NOMO-1 (cell line): ENCODE measurements at regions not wholly inside any gene's neighbourhood (a gene's known extent, or its start where the extent isn't known, plus 50 kb on each side); places are given as distances from the start of the nearest gene placed in this dataset.
"Not testable (repeated sequence)": the region's sequence is repeated elsewhere in the genome, so short reads cannot be mapped to it uniquely, and the experiment has no call there.

ENCODE experiments used
- DNase-seq, 2 experiments: peaks; one replicate each; lab custom pipeline; 2025; ENCODE audit not compliant: unreplicated experiment in 2 of 2; lab: John Stamatoyannopoulos, UW

DNA sequence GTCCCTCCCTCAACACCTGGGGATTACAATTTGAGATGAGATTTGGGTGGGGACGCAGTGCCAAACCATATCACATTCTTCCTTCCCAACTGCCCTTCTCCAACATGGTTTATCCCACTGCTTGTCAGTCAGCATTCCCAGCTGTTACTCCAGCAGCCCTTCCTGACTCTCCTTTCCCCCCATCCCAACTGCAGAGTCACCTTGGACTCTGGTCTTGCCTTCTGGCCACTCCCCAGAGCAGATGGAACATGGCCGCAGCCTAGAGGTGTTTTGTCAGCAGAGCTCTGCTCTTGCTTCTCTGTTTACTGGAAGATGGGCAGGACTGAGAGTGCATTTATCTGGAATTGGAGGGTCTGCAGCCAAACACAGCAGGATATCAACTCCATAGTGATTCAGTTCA, 51.2 kb upstream of the MEX3C start:
- DNase-seq, result no peak

DNA sequence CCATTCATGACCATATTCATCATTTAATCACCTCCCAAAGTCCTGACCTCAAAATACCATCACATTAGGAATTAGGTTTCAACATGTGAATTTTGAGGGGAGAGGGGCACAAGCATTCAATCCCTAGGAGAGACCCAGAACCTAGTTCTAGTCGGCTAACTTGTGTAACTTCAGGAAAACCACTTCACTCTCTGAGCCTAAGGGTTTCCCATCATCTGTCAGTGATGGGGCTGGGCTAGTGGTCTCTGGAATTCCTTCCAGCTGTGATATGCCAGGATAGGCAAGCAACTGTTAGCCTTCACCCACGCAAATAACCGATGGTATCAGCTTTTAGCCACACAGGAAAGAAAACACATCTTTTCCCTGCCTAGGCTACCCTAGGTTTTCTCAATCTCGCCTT, 52.5 kb upstream of the MEX3C start:
- no peak for DNase-seq

DNA sequence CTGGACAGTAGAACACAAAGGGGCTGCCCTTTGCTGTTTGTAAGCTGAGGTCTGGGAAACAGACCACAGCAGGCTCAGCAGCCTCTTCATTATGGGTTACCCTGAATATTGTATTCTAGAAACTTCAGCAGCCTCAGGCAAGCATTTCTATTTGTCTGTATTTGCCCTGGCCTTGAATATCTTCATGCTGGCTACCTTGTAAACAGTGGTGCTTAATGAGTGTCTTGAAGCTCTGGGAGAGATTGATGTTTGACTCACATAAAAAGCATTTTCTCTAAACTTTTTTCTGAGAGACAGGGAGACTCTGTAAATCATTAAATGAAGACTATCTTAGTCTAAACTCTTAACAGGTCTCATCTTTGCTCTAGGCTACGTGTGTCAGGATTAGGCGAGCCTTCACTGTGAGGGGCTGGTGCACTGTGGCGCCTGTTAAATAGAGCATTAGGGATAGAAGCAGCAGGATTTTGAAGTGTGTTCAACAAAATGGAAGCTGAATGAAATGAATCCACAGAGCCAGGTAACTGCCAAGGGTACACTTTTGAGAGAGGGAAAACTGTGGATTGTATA, 53.1 kb upstream of the MEX3C start:
- DNase-seq, result no peak

DNA sequence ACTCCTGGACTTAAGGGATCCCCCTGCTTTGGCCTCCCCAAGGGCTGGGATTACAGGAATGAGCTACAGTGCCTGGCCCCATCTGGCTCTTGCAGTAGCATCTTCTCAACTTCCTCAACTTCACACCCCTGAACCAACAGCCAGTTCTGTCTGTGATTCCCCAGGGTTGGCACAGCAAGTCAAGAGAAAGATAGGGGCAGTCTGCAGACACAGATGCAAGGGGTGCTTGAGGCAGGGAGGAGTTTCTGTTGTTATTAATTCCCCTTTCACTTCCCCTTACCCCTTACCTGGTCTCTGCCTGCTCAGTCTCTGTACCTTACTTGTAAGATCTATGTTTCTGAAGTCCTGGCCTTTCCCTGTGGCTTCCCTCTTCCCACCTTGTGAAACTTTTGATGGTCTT, 54.1 kb upstream of the MEX3C start:
- peak; percentile 2 to 5 for DNase-seq

DNA sequence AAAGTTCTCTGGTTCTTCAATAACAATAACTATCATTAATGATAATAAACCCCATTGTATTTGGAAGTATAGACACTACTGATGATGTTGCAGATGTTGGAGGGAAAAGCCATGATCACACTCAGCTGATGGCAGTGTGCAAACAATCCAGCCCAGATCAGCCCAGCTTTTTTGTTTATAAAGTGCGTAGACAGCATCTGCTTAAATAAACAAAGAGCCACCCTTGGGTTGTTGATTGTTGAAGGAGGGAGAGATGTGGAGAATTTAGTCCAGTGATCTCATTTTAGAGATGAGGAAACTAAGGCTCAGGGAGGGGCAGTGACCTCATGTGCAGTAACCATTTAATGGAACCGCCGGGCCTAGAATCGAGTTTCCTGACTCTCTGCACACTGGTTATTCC, 56.0 kb upstream of the MEX3C start:
- no peak for DNase-seq

DNA sequence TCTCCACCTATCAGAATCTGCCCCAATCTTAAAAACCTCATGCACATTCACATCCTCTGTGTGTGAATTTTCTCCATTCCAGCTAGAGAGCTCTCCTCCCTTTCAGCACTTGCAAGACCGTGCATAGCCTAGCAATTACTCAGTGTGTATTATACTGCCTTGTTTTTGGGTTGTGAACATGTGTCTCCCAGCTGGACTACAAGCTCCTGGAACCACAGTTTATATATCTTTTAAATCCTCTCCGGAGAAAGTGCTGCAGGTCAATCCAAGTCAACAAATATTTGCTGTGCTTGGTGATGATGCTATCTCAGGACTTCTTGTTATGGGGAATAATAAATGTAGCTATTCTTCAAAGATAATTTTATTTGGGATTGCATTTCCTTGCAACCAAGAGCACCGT, 58.2 kb upstream of the MEX3C start:
- DNase-seq, result no peak

DNA sequence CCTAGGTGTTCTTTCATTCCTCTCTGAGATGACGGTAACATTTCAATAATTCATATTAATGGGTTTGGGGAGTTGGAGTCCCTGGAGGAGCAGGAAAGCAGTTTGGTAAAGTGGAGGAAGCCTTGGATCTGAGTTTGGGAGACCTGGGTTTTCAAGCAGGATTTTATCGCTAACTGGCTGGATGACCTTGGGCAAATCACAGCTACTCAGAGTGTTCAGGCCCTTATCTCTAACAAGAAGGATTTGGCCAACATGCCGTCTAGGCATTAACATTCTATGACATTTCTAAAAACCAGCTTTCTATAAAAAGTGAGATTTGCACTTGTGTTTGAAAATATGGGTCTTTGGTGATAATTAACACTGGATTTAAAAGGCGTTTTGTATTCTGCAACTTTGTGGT, 59.7 kb upstream of the MEX3C start:
- DNase-seq, result no peak

DNA sequence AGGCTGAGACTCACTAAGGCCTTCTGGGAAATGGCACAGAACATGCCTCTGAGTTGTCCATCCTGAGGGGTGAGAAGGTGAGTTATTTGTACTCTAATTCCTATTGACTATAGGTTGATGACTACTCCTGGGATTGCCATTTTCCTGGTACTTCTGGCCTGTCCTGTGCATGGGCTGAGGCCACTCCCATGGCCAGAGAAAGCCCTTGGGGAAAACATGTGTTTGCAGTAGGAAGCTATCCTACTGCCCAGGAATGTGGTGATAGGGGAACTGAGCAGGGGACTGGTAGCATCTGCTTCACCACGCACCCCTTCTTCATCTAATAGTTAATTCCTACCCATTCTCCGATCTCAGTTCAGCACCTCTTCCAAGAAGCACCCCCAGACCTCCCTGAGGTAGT, 62.6 kb upstream of the MEX3C start:
- DNase-seq, result no peak

DNA sequence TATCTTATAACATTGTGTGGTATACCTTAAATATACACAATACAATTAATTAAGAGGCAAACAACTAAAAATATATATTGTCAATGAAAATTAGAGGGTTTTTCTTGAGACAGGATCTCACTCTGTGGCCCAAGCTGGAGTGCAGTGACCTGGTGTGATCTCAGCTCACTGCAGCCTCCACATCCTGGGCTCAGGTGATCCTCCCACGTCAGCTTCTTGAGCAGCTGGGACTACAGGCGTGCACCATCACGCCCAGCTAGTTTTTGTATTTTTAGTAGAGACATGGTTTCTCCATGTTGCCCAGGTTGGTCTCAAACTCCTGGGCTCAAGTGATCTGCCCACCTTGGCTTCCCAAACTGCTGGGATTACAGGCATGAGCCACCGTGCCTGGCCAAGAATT, 68.6 kb upstream of the MEX3C start:
- not testable (repeated sequence) for DNase-seq

DNA sequence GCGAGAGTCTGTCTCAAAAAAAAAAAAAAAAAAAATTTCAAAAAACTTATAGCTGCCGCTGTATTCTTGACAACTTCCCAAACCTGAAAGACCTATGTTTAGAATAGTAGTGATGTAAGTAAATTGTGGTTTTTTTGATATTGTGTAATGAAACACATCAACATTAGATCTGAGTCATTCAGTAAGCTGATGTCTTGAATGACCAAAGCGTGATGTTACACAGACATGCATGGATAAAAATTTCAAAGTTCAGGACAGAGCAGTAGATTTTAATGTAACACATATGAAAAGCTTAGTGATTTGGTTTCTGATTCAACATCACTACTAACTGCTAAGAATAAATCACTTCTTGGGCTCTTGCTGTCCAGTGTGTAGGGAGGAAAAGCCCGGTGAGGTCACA, 69.3 kb upstream of the MEX3C start:
- DNase-seq, result peak; percentile 29 to 82

DNA sequence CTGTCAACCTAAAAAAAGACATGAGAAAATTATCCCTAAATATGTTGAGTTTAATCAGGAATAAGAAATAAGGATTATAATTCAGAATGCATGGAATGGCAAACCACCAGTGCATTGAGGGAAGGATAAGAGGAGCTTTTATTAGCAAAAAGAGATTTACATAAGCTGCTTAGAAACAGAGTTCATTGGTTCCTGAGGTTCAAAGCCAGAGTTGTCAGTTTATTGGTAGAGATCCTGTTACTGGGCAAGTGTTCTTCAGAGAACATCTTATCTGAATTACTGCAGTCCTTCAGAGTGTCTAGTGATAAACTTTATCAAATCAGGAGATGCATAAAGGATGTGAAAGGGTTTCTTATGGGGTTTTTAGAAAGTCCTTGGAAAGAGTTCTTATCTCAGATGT, 76.0 kb upstream of the MEX3C start:
- no peak for DNase-seq

DNA sequence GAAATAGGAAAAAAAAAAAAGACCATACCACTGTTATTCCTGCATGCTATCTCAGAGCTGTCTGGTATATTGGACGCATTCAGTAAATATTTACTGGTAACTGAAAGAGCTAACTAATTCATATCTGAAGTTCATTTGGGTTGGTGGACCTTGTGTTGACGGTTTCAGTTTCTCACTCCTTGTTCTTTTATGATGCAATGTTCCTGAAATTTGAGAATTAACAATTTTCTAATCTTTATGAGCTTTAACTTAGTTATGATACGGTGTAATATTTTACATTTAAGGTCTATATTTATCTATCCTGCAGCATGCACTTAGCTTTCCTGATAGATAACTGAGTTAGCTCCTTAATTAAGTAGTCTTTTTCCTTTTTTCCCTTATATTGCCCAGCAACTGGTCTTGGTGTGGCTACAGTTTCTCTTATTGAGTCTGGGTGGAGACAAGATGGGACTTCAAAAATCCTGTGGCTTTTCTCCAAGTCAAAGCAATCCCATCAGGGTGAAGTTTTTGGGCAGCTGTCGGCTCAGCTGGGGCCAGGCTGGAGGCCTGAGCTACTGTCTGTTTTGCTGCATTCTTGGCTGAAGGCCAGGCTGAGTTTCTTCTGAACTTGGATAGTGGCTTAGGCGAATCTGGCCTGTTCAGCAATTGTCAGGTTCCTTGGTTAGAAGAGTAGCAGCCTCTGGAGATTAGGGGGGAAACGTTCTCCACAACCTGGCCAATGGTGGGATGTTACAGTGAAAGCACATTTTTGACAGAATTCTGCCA, 78.4 kb upstream of the MEX3C start:
- no peak for DNase-seq

DNA sequence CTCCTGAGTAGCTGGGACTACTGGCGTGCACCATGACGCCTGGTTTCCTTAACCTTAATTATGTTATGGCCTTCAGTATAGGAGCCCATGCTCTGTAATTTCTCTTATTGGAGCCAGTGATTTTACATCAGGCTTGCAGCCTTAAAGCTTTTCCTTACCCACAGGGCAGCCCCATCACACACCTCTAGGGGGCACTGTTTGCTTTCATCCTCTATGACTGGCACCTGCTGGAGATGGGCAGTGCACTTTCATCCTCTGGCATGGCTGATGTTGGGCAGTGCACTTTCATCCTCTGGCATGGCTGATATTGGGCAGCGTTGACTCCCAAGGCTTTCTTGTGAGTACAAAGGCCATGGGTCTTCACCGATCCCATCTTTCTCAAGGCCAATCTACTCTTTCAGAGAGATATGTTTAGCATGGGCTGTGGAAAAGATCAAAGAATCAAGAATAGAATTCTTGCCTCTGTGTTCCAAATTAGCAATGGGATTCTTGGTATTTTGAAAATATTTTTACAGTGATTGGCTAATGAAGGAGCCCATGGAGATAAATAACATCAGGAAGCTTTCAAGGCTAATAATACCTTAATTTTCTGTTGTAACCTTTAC, 80.7 kb upstream of the MEX3C start:
- DNase-seq, result peak; percentile 11 to 34

DNA sequence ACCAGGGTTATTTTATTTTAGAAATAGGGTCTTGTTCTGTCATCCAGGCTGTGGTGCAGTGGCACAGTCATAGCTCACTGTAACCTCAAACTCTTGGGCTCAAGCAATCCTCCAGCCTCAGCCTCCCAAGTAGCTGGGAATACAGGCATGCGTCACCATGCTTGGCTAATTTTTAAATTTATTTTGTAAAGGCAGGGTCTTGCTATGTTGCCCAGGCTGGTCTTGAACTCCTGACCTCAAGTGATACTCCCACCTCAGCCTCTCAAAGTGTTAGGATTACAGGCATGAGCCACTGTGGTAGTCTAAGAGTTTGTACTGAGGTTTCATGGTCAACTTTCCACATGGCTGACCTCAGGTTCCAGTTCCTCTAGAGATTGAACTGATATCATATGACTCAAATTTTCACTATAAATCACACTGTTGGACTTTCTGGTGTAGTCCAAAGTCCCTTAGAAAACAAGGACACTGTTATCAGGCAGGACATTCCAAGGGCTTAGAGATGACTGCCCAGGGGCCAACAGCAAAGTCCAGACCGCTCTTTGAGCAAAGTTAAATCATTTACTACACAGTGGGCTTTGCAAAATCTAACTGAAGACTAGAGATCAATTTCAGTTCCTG, 82.0 kb upstream of the MEX3C start:
- no peak for DNase-seq

DNA sequence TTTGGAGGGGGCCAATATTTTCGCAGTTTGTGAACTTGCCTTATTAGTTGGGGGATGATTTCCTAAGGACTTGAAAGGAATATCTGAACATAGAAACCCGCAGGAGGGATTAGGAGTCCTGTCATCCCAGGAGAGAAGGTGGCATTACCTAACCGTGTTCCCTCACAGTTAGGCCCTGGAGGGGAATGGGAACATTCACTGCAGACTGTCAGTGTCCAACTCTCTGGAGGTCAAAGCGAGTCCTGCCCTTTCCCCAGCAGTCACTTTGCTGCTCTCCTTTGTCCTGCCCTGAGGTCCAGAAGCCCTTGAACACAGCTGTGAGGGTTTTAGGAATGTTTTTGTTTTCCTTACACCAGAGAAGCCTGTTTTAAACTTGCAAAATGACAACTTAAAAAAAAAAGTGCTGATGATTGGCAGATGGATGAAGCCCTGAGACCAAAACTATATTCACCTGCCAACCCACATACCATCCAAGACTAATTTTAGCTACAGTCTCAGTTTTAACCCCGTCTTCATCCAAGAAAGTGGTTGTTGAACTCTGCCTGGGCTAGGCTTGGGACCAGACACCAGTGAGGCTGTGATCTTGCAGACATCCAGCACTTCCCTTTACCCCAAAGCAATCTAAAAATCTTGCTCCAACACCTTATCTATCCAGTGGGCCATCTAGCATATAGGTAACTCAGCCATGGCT, 90.5 kb upstream of the MEX3C start:
- no peak for DNase-seq

DNA sequence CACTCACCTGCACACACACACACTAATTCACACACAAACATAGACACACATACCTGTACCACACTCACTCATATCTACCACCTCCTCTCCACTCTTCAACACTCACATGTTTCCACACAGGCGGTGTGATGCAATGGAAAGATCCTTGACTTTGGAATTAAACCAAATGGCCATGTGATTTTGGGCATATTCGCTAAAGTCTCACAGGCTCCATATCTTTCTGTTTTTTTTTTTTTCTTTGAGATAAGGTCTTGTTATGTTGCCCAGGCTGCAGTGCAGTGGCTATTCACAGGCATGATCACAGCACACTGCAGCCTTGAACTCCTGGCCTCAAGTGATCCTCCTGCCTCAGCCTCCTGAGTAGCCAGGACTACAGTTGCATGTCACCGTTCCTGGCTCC, 91.1 kb upstream of the MEX3C start:
- DNase-seq, result no peak

DNA sequence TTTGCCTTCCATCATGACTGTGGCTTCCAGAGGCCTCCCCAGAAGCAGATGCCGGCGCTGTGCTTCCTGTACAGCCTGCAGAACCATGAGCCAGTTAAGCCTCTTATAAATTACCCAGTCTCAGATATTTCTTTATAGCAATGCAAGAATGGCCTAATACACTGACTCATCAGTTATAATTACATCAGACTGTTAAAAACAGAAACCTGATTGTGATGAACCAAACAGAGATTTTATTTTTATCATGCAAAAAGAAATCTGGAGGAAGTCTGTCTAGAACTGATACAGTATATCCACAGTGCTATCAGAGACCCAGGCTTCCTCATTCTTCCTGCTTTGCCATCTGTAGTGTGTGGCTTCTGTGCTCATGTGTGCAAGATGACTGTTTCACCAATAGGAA, 93.4 kb upstream of the MEX3C start:
- no peak for DNase-seq

DNA sequence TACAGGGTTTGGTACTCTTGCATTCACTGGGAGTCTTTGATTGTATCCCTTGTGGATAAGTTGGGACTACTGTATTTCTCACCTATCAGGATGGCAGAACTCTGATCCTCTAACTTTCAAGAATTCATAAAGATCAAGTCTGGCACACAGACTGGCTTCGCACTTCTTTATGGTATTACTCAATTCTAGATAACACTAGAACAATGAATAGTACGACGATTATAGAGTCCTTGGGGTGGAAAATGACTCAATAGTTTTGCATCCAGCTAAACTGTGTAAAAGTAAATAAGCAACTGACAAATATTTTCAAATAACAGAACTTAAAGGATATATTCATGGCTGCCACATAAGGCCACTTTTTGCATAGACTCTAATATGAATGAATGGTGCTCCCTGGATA, 103.4 kb upstream of the MEX3C start:
- peak in 1 of 2 experiments; percentile 0 for DNase-seq

DNA sequence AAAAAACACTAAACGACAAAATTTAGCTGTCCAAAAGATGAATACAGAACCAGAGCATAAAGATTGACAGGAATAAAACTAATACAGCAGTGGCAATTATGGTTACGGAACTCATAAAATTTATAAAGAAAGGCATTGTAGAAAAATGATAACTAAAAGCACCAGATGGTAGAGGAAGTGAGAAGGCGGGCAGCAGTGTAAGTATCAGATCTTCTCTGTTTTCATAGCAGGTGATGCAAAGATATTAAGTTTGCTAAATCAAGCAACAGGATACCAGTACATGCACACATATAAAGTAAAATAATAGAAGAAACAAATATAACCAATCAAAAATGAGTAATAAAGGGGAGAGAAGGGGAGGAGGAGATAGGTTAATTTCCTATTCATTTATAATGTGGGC, 103.9 kb upstream of the MEX3C start:
- DNase-seq, result no peak

DNA sequence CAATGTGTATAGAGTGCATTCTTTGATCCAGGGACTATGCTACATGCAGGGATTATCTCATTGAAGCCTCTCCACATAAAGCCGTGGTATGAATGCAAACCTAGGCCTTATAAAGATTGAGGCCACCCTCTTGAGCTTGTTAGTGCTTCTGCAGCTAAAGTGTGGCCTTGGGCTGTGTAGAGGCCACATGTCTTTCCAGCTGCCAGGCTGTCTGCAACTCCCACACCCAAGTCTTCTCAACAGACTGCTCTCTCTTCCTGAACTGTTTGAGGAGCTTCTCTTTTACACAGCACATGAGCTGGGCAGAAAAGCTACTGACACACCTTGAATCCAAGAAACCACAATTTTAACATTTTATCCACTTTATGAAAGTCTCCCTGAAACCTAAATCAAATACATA, 119.2 kb upstream of the MEX3C start:
- no peak for DNase-seq

DNA sequence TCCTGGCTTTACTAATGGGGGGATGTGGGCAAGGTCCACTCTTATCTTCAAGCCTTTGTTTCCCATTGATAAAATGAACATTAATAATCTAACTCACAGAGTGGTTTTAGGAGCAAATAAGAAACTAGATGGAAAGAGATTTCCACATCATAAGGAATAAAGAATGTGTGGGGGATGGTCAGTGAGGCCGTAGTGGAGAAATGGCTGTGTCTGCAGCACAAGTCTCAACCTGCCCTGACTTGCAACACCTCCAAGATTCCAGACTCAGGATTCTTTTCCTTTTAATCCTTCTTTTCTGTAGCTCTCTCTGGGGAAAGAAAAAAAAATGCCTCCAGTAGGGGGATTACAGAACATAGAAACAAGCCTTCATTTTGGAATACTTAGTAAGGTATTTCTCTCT, 124.2 kb upstream of the MEX3C start:
- no peak for DNase-seq
